ENCODE measurements at regions not wholly inside any gene's neighbourhood (a gene's known extent, or its start where the extent isn't known, plus 50 kb on each side); places are given as distances from the start of the nearest gene placed in this dataset. TPM values are rescaled to one million over a fixed set of nuclear protein-coding genes. Genes with fewer than 3 reads are reported as not detected.

- Histone ChIP-seq H3K36me3 (no peaks in the 10 kb centered on the region), H3K27ac (no peak overlapping the region), H3K9me3 (no peaks in the 10 kb centered on the region), H3K4me1 (no peaks in the 10 kb centered on the region), H3K4me3 (no peak overlapping the region), H3K27me3 (no peaks in the 10 kb centered on the region)
- TF ChIP-seq POLR2A (IDR thresholded peaks at IDR 0.05), result no peak
- TF ChIP-seq CTCF (IDR thresholded peaks at IDR 0.05), result no peak
- no peak for DNase-seq
- intact Hi-C loops (cut with DNase I; ENCODE audit: low total_unique reads), result no loop called here
Measured at GRCh38 chrX:2552621-2553201, 51.9 kb upstream of the DHRSX start.

- H3K9me3 ChIP-seq, result no peaks in the 10 kb centered on the region
- DNase-seq, result no peak
- intact Hi-C loops (cut with DNase I; ENCODE audit: low total_unique reads), result no loop called here
- no peak overlapping the region for H3K4me3 ChIP-seq
- no peaks in the 10 kb centered on the region for H3K27me3 ChIP-seq
- no peaks in the 10 kb centered on the region for H3K4me1 ChIP-seq
- no peak overlapping the region for H3K27ac ChIP-seq
- no peaks in the 10 kb centered on the region for H3K36me3 ChIP-seq
- TF ChIP-seq CTCF (IDR thresholded peaks at IDR 0.05) (no peak), POLR2A (IDR thresholded peaks at IDR 0.05) (no peak)
Measured at GRCh38 chrX:2550328-2551020, 49.7 kb upstream of the DHRSX start.

Small RNA genes in the stretch of these regions (microRNA-seq; reads per million reads assigned to microRNA genes)
- not detected for gene MIR6089 (ENCODE audit: borderline microRNAs expressed, borderline replicate concordance)

Small RNA genes in the stretch of these regions (small RNA-seq; reads per million reads assigned to genes)
- gene MIR6089, result not detected
